GM12878 (cell line): ENCODE measurements at regions not wholly inside any gene's neighbourhood (a gene's known extent, or its start where the extent isn't known, plus 50 kb on each side); places are given as distances from the start of the nearest gene placed in this dataset.

Experiments
- ATAC-seq: fragments of 200-7000 bp; cut with Tn5 transposase; 3 replicates; pipeline ENCODE4 v1.9.1; 2020; ENCODE audit warnings: mild to moderate bottlenecking, moderate library complexity
- BruUV-seq: library from RNA; stranded (reverse); fragments of 400-500 nt; replicated peaks from 2 replicates; lab custom pipeline; 2021; lab: Mats Ljungman, UMichigan
- CTCF ChIA-PET: fragments of 300-600 bp; sonication (Branson Sonifier 250); formaldehyde crosslinking; extraction: SDS; loops from one replicate; lab custom pipeline; 2021; ENCODE audit warnings: inconsistent platforms; lab: Yijun Ruan, JAX
- POLR2A ChIA-PET: fragments of 350-600 bp; formaldehyde crosslinking; extraction: SDS; loops from one replicate; lab custom pipeline; 2021; ENCODE audit warnings: inconsistent platforms; lab: Charles Lee
- RAD21 ChIA-PET: fragments of 300-600 bp; sonication (Branson Sonifier 250); formaldehyde crosslinking; loops from one replicate; lab custom pipeline; 2023; ENCODE audit warnings: antibody characterized with exemption; ENCODE audit not compliant: unreplicated experiment; lab: Charles Lee
- SMC1A ChIA-PET: fragments of 300-600 bp; sonication (Branson Sonifier 250); formaldehyde crosslinking; loops from one replicate; lab custom pipeline; 2023; ENCODE audit not compliant: unreplicated experiment, uncharacterized antibody; lab: Charles Lee
- DNase-seq: peaks from one replicate; pipeline ENCODE4 v3.0.0-alpha.2; 2011; ENCODE audit warnings: low read depth, low spot score
- FAIRE-seq: peaks from 3 replicates; lab custom pipeline; 2011; peaks lifted over from hg19 to GRCh38; lab: Jason Lieb, UNC
- H2AFZ ChIP-seq: 2 replicates; pipeline ENCODE4 v1.6.0; 2011; ENCODE audit warnings: low read depth, low read length, control low read depth; ENCODE audit not compliant: control insufficient read depth
- H3K27ac ChIP-seq: 2 replicates; pipeline ENCODE4 v1.5.1; 2011; ENCODE audit warnings: control low read depth; ENCODE audit not compliant: control insufficient read depth, insufficient read depth
- H3K27me3 ChIP-seq, 2 experiments: replicated peaks in 1 of 2; 2 replicates each; pipeline versions ENCODE4 v1.6.0 to v1.6.1; 2011; ENCODE audit warnings: low read length in 1 of 2; ENCODE audit not compliant: control insufficient read depth in 2 of 2, insufficient read depth in 2 of 2
- H3K36me3 ChIP-seq, 2 experiments: 2 replicates each; pipeline ENCODE4 v1.5.1; 2011; ENCODE audit warnings: low read length in 1 of 2; ENCODE audit not compliant: control insufficient read depth in 2 of 2, insufficient read depth in 2 of 2
- H3K4me1 ChIP-seq: 2 replicates; pipeline ENCODE4 v1.6.1; 2011; ENCODE audit warnings: mild to moderate bottlenecking, low read length, moderate library complexity, mixed read lengths; ENCODE audit not compliant: control insufficient read depth, insufficient read depth
- H3K4me2 ChIP-seq: 2 replicates; pipeline ENCODE4 v1.6.0; 2011; ENCODE audit warnings: control low read depth; ENCODE audit not compliant: control insufficient read depth, insufficient read depth
- H3K4me3 ChIP-seq: fragments of 200-600 bp; sonication (generic); 2 replicates; pipeline ENCODE4 v1.5.1; 2016
- H3K79me2 ChIP-seq: 2 replicates; pipeline ENCODE4 v1.6.0; 2011; ENCODE audit warnings: low read length; ENCODE audit not compliant: control insufficient read depth, insufficient read depth
- H3K9ac ChIP-seq: 2 replicates; pipeline ENCODE4 v1.8.0; 2011; ENCODE audit warnings: low read length, control low read depth, mixed read lengths; ENCODE audit not compliant: control insufficient read depth, insufficient read depth
- H3K9me3 ChIP-seq: replicated peaks from 3 replicates; pipeline ENCODE4 v1.5.1; 2011; ENCODE audit warnings: mild to moderate bottlenecking, low read length; ENCODE audit not compliant: control insufficient read depth, insufficient read depth
- H4K20me1 ChIP-seq: 2 replicates; pipeline ENCODE4 v1.6.0; 2011; ENCODE audit not compliant: control insufficient read depth, insufficient read depth
- ASH2L ChIP-seq: fragments of 300-600, 200-600 bp; sonication (generic); IDR thresholded peaks from 2 replicates; pipeline ENCODE4 v1.6.1; 2017; ENCODE audit warnings: low read depth, mild to moderate bottlenecking, borderline replicate concordance
- CREB1 ChIP-seq: IDR thresholded peaks from 2 replicates; pipeline ENCODE4 v1.6.1; 2012; ENCODE audit warnings: low read depth, mild to moderate bottlenecking, inconsistent platforms
- ETV6 ChIP-seq, 2 experiments: fragments of 450-650 bp in 1 of 2; IDR thresholded peaks in 1 of 2; conservative IDR thresholded peaks in 1 of 2; 2 replicates each; pipeline ENCODE4 v1.6.1; 2014; ENCODE audit warnings: antibody characterized with exemption in 1 of 2, borderline replicate concordance in 1 of 2, low read depth in 1 of 2, mild to moderate bottlenecking in 1 of 2, moderate library complexity in 1 of 2
- FOS ChIP-seq: IDR thresholded peaks from 3 replicates; pipeline ENCODE4 v1.6.1; 2011; ENCODE audit warnings: borderline replicate concordance; ENCODE audit not compliant: insufficient read length; ENCODE audit errors: extremely low read depth
- HDAC6 ChIP-seq: fragments of 200-600 bp; sonication (generic); IDR thresholded peaks from one replicate; pipeline ENCODE4 v1.8.0; 2017; ENCODE audit warnings: antibody characterized with exemption; ENCODE audit not compliant: unreplicated experiment
- HDGF ChIP-seq: fragments of 450-650 bp; IDR thresholded peaks from 2 replicates; pipeline ENCODE4 v1.6.1; 2016; ENCODE audit warnings: antibody characterized with exemption
- IKZF2 ChIP-seq, 2 experiments: fragments of 450-650 bp; IDR thresholded peaks; 2 replicates each; pipeline ENCODE4 v1.6.1; 2017; ENCODE audit warnings: mild to moderate bottlenecking in 2 of 2, moderate library complexity in 2 of 2
- IRF4 ChIP-seq: IDR thresholded peaks from 2 replicates; pipeline ENCODE4 v1.6.1; 2011; ENCODE audit warnings: low read depth, low read length
- JUND ChIP-seq: IDR thresholded peaks from 2 replicates; pipeline ENCODE4 v1.6.1; 2012; ENCODE audit warnings: low read depth, mild to moderate bottlenecking, low read length, improper control_type of control experiment, moderate library complexity
- MTA2 ChIP-seq: fragments of 450-650 bp; IDR thresholded peaks from 2 replicates; pipeline ENCODE4 v1.6.1; 2016; ENCODE audit warnings: low read depth, mild to moderate bottlenecking, moderate library complexity
- NFIC ChIP-seq: IDR thresholded peaks from 2 replicates; pipeline ENCODE4 v1.6.1; 2012; ENCODE audit warnings: low read depth, mild to moderate bottlenecking, inconsistent platforms, low read length, moderate library complexity
- NFYB ChIP-seq: IDR thresholded peaks from 2 replicates; pipeline ENCODE4 v1.6.1; 2011; ENCODE audit warnings: low read depth, mild to moderate bottlenecking, low read length, improper control_type of control experiment, moderate library complexity; ENCODE audit not compliant: insufficient read depth
- POLR2AphosphoS5 ChIP-seq: IDR thresholded peaks from 2 replicates; pipeline ENCODE4 v1.6.1; 2011; ENCODE audit warnings: mild to moderate bottlenecking, low read length, inconsistent platforms
- SIX5 ChIP-seq: IDR thresholded peaks from 2 replicates; pipeline ENCODE4 v1.6.1; 2011; ENCODE audit warnings: mild to moderate bottlenecking, low read depth, low read length, moderate library complexity; ENCODE audit not compliant: severe bottlenecking
- STAT3 ChIP-seq: IDR thresholded peaks from 2 replicates; pipeline ENCODE4 v1.6.1; 2011; ENCODE audit warnings: low read depth, low read length, improper control_type of control experiment
- SUPT20H ChIP-seq: IDR thresholded peaks from 2 replicates; pipeline ENCODE4 v1.6.1; 2011; ENCODE audit warnings: low read depth, mild to moderate bottlenecking, low read length, moderate library complexity, borderline replicate concordance; ENCODE audit not compliant: control insufficient read depth
- ZBED1 ChIP-seq: IDR thresholded peaks from 2 replicates; pipeline ENCODE4 v1.6.1; 2016; ENCODE audit warnings: borderline replicate concordance
- ZBTB11 ChIP-seq: fragments of 450-650 bp; formaldehyde crosslinking; IDR thresholded peaks from 2 replicates; pipeline ENCODE4 v1.5.0; 2022; ENCODE audit warnings: mild to moderate bottlenecking, missing genetic modification characterization
- WGBS: methylation state at CpG from one replicate; pipeline ENCODE4 v1.1.6; 2016; ENCODE audit warnings: low lambda C conversion rate; ENCODE audit not compliant: insufficient replicate concordance, insufficient coverage; ENCODE audit errors: missing lambda C conversion rate; 5-methylcytosine and 5-hydroxymethylcytosine counted together
- in situ Hi-C: fragments of 300-500 bp; cut with MboI; formaldehyde crosslinking; loops from 9 replicates; pipeline ENCODE4 v1.14.3; 2018; ENCODE audit warnings: mixed read lengths
- intact Hi-C: fragments of 100-400 bp; cut with micrococcal nuclease; formaldehyde crosslinking; loops from one replicate; pipeline ENCODE4 v1.14.2; 2022; ENCODE audit not compliant: unreplicated experiment

- 25% methylated on average over 7 of the region's 8 CpGs for WGBS
- Histone ChIP-seq H4K20me1 (no peaks in the 10 kb centered on the region), H2AFZ (no peak overlapping the region), H3K4me1 (no peaks in the 10 kb centered on the region), H3K4me3 (no peak overlapping the region), H3K79me2 (no peaks in the 10 kb centered on the region), H3K9me3 (no peaks in the 10 kb centered on the region; the same call in 2 of the 3 replicates), H3K9ac (no peak overlapping the region), H3K36me3 (no peaks in the 10 kb centered on the region), H3K4me2 (no peak overlapping the region), H3K27ac (no peak overlapping the region), H3K27me3 (no peaks in the 10 kb centered on the region; a peak in 1 of 4 replicates)
- no peak for DNase-seq
- ATAC-seq = no peak
- in situ Hi-C loops = no loop called here
- no peak for FAIRE-seq
- ChIA-PET SMC1A (no interaction called here), POLR2A (no interaction called here), CTCF (no interaction called here), RAD21 (no interaction called here)
- intact Hi-C loops = no loop called here
- BruUV-seq = no TSS peak
- TF ChIP-seq POLR2AphosphoS5 = no peak
- TF ChIP-seq HDGF = no peak
- no peak for TF ChIP-seq IRF4
- TF ChIP-seq ASH2L = no peak
- no peak for TF ChIP-seq FOS
- TF ChIP-seq CREB1 = no peak
- no peak for TF ChIP-seq NFYB
- TF ChIP-seq NFIC = no peak
- TF ChIP-seq SUPT20H = no peak
- TF ChIP-seq IKZF2 (IDR thresholded peaks at IDR 0.05) = no peak
- TF ChIP-seq SIX5 = no peak
- no peak for TF ChIP-seq ZBED1
- no peak for TF ChIP-seq MTA2
- TF ChIP-seq STAT3 = no peak
- no peak for TF ChIP-seq ETV6 (conservative IDR thresholded peaks at IDR 0.05 in 1 of 2, IDR thresholded peaks at IDR 0.05 in 1 of 2; ENCODE audit: borderline replicate concordance in 1 of 2, low read depth in 1 of 2)
- no peak for TF ChIP-seq HDAC6
- no peak for TF ChIP-seq ZBTB11 (CRISPR knock-in tag)
- TF ChIP-seq JUND = no peak
These were observed 165.7 kb downstream of the PTPN20 start for GRCh38 chr10:47076949-47077361.
